Kidney tubule cell (primary cell): ENCODE measurements at regions not wholly inside any gene's neighbourhood (a gene's known extent, or its start where the extent isn't known, plus 50 kb on each side); places are given as distances from the start of the nearest gene placed in this dataset.
A peak's percentile ranks its signal among the peaks of the same experiment; 100 is the strongest.

ENCODE experiments used
- DNase-seq: peaks from one replicate; pipeline ENCODE4 v3.0.0-alpha.2; 2018; ENCODE audit warnings: low spot score

DNA sequence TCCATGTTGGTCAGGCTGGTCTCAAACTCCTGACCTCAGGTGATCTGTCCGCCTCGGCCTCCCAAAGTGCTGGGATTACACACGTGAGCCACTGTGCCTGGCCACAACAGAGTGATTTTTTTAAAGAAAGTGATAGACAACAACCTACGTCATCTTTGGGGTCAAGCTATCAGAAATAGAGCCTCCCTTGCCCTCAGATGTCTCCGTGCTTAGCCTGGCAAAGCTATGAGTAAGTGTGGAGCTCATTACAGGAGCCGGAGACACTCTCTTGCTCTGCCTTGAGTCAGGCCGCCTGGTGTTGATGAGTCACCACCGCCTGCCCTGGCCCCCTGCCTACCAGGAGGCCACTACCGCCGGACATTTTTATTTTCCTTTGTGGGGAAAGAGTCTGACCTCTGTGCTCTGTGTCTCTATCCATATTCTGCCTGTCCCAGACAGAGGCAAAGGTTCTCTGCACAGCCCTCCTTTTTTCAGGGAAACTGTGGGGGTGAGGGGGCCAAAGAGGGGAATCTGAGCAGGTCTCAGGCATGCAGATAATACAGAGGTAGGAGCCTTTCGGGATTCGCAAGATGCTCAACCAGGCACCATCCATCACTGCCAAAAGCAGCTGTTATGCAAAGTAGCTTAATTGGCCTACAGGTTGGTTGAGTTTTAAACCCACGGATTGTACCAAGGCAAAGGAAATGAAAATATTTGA is 123.7 kb upstream of the CPEB4 start:
- peak; percentile 98 for DNase-seq

DNA sequence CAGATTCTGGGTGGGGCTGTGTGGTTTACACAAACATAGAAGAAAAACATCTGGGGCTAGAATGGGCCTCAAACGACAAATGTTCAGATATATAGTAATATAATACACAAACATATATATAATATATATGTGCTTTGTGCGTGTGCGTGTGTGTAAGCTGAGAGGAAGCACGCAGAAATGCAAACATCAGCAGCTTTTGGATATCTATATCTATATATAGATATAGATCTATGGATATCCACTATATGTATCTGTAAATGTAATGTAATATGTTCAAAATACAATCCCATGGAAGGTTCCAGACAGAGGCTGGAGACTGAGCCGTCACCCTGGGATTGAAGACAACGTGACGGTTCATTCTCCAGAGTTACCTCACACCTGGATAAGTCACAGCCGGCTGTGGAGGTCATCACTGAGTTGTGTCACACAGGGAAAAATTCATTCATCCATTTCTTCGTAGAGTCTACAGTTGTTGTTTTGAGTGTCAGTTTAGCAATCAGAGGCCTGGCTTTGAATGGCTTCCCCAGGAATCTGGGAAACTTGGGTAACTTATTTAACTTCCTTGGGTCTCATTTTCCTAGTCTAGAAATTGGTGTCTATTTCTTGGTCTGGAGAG is 123.0 kb upstream of the CPEB4 start:
- DNase-seq: peak; percentile 80

DNA sequence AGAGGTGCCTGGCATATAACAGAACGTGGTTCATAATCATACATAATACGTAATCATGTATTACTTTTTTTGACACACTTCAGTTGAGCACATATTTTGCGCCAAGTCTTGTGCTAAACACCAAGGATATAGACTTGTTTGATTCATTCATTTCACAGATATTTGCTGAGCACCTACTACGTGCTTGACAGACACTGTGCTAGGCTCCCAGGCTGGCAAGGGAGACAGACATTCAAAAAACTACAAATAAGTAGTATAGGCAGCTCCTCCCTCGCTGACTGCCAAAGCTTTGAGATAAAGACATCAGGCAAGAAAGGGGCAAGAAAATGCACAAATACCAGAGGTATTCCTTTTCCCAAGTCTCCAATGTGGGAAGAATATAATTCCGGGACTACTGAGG is 122.5 kb upstream of the CPEB4 start:
- DNase-seq: no peak

DNA sequence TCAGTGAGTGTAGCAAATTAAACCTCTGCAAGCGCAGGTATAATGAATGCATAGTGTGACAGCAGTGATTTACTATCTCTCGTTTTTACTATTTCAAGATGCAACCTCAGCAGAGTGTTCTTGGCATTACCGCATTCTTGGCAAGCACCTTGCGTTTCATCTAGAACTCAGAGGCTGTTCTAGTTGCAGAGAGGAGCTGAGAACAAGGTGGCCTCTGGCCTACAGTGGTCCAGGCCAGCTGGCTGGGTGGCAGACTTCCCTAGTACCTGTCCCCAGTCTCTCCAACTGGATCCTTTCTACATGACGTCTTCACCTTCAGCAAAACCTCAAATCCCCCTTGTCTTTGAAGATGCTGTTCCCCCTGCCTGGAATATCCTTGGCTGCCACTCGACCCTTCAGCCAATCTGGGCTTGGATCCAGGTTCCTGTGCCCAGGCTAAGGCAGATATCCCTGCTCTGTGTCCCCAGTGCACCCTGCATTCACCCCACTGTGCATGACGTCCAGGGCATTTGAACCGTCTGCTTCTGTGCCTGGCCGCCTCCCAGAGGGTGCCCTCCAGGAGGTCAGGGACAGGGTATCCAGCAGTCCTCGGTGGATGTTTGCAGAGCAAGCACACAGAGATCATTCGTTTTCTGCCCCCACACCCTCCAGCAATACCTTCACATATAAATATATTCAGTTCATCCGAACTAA is 120.4 kb upstream of the CPEB4 start:
- no peak for DNase-seq

DNA sequence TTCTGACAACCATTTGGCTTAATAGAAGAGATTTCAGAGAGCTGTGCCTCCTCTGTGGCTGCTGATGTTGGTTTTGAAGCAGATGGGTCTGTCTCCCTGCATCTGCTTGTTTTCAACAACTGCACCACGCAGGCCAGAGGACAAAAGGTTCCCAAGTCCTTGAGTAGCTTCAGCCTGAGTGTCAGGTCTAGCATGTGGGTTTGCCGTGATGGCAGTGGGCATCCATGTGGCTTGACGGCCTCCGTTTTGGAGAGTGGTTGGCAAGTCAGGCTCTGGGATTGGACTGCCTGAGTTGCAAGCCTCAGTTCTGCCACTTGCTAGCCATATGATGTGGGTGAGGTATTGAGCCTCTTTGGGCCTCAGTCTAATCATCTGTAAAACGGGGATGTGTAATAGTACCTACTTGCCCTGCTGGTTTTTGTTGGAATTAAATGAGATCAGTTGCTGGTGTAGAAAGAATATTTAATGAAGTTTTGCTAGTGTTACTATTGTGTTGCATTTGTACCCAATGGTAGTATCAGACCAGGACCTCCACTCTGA is 119.8 kb upstream of the CPEB4 start:
- DNase-seq: no peak

DNA sequence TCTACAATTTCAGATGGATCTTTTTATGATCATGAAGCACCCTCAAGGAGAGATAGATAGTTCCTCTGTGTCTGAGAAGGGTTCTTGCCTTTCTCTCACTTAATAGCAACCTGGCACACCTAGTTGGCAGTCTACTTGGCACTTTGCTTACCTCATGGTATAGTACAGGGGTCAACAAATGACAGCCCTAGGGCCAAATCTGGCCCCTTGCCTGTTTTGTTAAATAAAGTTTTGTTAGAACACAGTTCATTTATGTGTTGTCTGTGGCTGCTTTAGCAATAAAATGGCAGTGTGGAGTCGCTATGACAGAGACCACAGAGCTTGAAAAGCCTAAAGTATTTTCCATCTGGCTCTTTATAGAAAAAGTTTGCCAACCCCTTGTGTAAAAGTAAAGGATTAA is 119.3 kb upstream of the CPEB4 start:
- no peak for DNase-seq

DNA sequence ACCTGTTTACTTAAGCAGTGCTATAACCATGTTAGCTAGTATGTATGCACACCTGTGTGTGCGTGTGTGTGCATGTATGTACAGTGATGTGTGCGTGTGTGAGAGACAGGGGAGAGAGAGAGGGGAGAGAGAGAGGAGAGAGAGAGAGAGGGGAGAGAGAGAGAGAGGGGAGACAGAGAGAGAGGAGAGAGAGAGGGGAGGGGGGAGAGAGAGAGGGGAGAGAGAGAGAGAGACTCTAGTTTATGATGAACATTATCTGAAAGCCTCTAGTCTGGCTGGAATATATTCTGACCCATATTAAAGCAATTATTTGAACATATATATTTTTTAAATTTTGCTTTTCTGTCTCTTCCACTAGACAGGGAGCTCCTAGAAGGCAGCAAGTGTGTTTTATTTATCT is 117.5 kb upstream of the CPEB4 start:
- no peak for DNase-seq

DNA sequence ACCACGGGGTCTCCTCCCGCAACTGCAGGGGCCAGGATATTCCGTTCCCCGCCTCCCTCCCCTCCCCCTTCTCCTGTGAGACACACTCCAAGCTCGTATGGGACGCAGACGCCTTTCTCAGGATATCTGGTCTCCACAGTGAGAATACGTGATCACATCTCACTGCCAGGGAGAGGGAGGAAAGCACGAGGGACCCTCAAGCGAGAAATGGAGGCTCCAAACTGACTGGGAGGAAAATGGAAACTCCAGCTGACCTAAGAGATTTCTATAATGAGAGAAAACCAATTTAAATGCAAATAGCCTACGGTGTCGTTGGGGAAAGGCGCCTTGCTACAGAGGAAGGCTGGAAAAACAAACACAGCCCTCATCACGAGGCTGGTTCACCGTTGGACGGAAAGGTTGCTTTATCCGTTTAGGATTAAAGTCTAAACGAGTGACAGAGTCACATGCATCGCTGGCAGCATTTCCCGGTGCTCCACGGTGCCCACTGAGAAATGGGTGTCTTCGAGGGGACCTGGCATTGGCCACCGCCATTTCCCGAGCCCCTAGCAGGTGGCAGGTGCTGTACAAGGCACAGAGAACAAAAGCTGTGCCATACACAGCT is 116.9 kb upstream of the CPEB4 start:
- DNase-seq: no peak

DNA sequence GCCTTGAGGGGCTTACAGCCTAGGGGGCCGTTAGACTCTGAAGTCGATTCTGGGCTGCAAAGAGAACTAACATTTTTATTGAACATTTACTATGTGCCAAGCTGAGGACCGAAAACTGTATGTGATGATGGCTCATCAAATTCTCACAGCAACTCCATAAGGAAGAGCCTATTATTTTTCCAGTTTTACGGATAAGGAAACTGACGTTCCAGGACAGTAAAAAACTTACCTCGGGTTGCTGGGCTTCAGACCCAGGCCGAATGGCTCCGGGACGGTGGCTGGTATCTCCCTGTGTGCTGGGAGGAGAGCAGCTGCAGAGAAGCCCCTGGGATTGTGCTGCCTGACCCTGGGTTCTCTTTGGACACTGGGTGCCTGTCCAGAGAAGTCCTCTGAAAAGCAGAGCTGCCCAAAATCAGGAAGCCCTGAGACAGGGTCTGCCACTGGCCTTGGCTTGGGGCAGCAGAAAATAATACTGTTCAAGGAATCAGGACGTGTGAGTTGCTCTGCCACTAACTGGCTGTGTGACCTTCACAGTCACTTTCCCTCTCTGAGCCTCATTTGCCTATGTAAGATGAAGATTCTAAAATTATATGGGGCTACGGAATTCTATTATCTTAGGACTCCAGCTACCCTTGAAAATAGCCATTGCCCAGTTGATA is 116.3 kb upstream of the CPEB4 start:
- DNase-seq: no peak

DNA sequence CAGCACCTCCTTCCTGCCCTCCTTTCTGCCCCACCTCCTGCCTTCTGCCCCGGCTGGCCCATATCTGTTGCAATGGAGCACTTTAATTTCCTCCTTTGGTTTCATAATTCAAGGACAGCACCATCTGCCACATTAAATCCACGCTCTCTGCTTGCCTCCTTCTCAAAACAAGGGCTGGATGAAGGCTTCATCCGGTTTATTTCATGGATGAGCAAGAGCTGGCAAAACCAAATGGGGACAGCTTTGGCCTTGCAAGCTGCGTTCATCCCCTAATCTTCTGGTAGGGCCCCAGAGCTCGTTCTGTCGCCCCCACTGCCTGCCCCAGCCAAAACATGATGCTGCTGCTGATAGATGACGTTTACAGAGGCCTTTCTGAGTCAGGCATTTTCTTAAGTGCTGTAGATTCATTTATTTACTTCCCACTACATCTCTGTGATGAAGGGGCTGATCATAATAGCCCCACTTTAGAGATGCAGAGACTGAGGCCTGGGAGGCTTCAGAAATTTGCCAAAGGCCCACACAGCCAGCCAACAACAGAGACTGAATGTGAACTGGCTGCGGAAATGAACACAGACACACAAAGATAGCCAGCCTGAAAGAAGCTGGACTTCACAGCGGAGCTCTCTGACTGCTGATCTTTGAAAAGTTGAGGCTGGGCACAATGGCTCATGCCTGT is 115.6 kb upstream of the CPEB4 start:
- no peak for DNase-seq

DNA sequence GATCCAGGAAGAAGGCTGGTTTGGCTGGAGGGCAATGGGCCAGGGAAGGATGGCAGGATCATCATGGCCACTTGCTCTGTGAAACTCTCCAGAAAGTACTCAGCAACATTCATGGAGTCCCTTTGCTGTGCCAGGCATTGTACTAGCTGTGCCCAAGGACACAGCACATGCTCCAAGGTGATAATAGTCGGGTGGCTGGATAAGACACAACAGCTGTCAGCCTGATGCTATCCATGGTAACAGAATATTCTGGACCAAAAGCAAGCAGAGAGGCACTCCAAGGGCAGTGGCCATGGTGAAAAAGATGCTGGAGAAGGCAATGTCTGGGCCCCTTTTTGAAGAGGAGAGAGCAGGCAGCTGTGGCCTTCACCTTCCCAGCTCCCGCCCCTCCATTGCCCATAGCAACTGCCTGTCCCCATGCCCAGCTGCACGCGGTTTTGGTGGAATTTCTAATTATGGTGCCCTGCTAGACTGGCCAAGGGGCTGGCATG is 113.8 kb upstream of the CPEB4 start:
- DNase-seq: no peak

DNA sequence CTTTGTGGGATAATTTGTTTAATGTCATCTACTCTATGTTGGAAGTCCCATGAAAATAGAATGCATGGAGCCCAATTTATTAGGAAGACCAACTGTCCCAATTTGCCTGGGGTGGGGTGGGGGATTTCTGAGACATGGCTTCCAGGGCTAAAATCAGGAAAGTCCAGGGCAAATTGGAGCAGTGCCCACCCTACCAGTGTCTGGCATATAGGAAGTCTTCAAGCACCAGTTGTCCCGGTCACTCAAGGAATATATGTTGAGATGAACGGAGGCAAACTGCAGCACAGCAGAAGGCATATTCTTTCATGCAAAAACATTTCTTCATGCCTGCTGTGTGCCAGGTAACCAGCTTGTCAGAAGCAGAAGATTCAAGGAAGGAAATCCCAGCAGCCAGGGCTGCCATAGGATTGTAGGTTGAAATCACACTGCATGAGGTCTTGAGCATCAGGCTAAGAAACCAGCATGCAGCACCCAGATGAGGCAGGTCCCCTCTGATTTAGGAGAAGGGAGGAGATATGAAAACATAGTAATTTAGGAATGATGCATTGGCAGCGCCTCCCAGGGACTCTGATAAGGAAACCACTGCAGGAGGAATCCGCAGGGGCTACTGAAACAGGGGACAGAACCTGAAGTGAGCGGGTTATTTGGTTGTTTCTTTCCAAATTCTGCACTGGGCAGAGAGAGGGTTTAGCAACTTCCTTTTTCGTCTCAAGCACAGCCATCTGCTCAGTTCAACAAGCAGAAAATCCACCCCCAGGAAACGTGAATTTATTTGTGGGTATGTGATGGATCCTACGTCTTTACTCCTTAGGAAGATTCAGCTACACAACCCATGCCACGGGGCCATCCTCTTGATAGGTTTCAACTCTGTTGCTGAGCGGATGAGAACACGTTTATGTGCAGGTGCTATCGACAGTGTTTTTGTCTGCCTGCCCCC is 112.6 kb upstream of the CPEB4 start:
- no peak for DNase-seq

DNA sequence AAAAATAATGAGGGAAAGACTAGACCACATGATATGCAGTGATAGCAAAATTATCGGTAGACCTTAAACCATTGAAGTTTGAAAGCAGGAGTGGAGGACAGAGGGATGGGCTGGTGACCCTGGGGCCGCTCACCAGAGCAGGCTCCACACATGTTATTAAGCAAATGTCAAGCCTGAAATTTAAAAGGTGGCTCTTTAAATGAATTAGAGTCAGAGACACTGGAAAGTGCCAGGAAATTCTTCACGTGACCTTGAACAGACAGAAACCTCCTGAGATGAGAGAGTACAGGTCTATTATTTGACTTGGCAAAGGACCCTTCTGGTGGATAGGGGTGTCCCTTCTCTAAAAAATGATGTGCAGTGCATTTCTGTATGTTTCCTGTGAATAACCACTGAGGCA is 111.0 kb upstream of the CPEB4 start:
- DNase-seq: no peak

DNA sequence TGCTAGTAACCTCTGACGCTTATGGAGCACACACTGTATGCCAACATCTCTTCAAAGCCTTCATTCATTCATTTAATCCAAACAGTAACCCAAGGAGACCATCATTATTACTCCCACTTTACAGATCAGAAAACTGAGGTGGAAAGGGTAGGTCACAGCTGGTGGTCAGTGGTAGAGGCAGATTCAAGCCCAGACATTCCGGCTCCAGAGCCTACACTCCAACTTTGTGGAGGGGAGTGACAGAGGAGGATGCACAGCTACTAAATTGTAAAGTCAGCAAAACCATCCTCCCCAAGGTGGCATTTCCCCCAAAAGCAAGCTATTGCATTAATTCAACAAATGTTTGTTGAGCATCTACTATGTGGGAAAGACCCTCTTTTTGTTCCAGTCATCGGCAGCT is 110.5 kb upstream of the CPEB4 start:
- no peak for DNase-seq

DNA sequence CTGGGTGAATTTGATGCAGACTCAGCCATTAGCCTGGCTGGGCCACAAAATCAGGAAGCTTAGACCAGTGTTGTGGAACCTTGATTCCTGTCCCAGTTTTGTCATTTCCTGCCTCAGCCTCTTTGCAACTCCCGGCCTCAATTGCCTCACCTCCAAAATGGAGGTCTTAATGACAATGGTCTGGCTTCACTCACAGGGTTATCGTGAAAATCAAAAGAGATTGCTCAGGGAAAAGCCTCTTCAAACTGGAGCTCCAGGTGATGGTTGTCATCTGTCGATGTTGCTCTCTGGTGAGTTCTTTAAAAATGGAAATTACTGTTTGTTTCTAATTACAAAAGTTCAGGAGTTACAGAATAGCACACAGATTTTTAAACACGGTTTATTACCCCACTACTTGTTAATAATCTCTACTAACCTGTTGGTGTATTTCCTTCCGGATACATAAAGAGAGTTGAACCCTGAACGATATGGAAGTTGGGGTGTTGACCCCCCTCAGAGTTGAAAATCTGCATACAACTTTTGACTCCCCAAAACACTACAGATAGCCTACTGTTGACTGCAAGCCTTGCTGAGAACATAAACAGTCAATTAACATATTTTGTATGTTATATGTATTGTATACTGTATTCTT is 109.9 kb upstream of the CPEB4 start:
- no peak for DNase-seq

DNA sequence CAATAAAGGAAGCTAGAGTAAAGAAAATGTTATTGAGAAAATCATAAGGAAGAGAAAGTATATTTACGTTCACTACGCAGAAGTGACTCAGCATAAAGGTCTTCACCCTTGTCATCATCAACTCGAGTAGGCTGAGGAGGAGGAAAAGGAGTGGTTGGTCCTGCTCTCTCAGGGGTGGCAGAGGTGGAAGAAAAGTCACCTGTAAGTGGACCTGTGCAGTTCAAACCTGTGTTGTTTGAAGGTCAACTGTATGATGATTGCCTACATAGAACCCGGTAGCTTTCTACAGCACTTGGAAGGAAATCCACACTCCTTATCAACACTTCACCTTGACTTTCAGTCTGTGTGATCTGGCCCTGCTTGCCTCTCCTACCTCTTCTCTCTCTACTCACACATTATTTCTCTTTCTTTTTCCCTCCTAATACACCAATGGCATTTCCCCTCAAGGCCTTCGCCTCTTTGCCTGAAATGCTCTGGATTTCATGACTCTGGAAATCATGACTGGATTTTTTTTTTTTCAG is 109.3 kb upstream of the CPEB4 start:
- peak; percentile 33 for DNase-seq

DNA sequence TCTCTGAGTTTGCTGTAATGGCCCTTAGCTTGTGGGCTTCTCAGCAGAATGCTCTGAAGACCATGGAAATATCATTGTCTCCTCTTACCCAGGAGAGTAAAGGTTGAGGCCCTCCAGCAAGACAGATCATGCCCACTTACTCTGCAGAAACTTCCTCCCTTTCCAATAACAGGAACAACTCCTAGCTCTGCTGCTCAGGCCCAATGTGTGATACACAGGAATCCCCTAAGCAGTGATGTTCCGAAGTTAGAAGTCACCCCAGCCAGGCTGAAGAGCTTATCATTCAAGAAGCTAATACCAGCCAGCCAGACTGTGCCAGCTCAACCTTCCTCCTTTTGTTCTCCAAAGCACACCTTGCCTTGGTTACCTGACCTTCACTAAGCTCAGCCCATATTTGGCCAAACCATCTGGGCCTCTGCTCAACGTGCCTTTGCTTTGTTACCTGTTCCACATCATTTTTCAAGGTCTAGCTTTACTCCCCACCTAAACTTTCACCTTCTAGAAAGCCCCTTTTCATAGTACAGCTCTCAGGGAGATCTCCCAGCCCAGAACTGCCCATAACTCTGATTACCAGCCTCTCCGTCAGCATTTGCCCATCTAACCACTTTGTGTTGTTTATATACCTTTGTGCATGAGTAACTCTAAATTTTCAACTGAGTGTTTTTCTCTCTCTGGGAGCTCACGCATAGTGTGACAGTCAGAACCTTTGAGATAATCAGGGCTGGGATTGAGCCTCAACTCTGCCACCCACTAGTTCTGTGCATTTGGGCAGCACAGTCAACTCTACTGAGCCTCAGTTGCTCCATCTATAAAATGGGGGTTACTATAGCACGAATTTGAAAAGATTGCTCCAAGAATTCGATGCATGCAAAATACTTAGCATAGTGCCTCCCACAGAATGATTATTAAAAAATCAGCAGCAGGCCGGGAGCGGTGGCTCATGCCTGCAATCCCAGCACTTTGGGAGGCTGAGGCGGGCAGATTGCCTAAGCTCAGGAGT is 107.6 kb upstream of the CPEB4 start:
- no peak for DNase-seq

DNA sequence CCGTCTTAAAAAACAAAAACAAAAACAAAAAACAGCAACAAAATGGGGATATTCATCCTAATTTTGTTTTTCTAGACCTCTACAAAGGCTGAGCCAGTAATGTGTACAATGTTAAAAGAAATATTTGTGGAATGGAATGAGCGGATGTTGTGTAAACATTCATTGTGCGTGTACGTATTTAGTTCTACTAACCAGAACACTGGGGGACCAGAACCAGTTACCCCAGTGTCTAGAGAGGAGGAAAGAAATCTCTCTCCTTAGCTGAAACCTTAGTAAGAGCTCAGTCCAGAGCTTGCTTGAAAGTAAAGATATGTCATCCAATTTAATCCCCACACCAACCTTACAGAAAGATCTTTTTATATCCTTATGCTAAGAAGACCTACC is 106.7 kb upstream of the CPEB4 start:
- DNase-seq: no peak
